ENCODE measurements at regions not wholly inside any gene's neighbourhood (a gene's known extent, or its start where the extent isn't known, plus 50 kb on each side); places are given as distances from the start of the nearest gene placed in this dataset.

- ChIA-PET CTCF (ENCODE audit: partially characterized antibody) (interaction anchor here (0.8 kb wide), 1 partner anchor 51 kb away, joined by 4 read pairs; no protein-coding TSS in a partner anchor), POLR2A (ENCODE audit: partially characterized antibody) (no interaction called here)
- H3K4me3 ChIP-seq (ENCODE audit: extremely low read depth in 1 of 4, insufficient read depth in 2 of 4, low read depth in 3 of 4, low read length in 4 of 4): no peak overlapping the region
- H3K23me2 ChIP-seq (ENCODE audit: low read depth, low read length): no peaks in the 10 kb centered on the region; the same call in 1 of the 2 replicates
- H3K79me1 ChIP-seq (ENCODE audit: low read depth, low read length): no peaks in the 10 kb centered on the region
- no peak overlapping the region for H2BK12ac ChIP-seq (ENCODE audit: low read depth, low read length)
- no peak overlapping the region for H3K4ac ChIP-seq (replicated peaks; ENCODE audit: insufficient read length, low read depth, low read length)
- DNase-seq (ENCODE audit: low read depth in 1 of 2, low spot score in 2 of 2) (no peak), FAIRE-seq (no peak)
- H3K56ac ChIP-seq (replicated peaks; ENCODE audit: insufficient read length, low read depth, low read length): no peak overlapping the region
- H3K9me3 ChIP-seq (ENCODE audit: insufficient read depth in 2 of 2, low read depth in 1 of 2, low read length in 1 of 2): no peaks in the 10 kb centered on the region
- H4K8ac ChIP-seq (ENCODE audit: extremely low read depth, insufficient read depth, low read length): no peak overlapping the region
- WGBS, 2 experiments (ENCODE audit: extremely low coverage in 1 of 2, insufficient coverage in 1 of 2, insufficient read length in 1 of 2, insufficient replicate concordance in 2 of 2, low coverage in 1 of 2, low lambda C conversion rate in 2 of 2, missing lambda C conversion rate in 1 of 2): 88% methylated on average over 1 of the region's 1 CpG; no CpG with 5 or more reads in 1 of the 2 experiments
- H2AFZ ChIP-seq (ENCODE audit: low read length): no peak overlapping the region
- no peaks in the 10 kb centered on the region for H4K20me1 ChIP-seq (replicated peaks in 1 of 2; ENCODE audit: control insufficient read depth in 1 of 2, insufficient read depth in 2 of 2, low read length in 2 of 2)
- no peaks in the 10 kb centered on the region for H3K27me3 ChIP-seq (replicated peaks in 1 of 4; ENCODE audit: control insufficient read depth in 3 of 4, extremely low read depth in 1 of 4, insufficient read depth in 3 of 4, low read length in 3 of 4)
- H3K4me1 ChIP-seq (replicated peaks in 1 of 4; ENCODE audit: control insufficient read depth in 3 of 4, insufficient read depth in 4 of 4, low read length in 3 of 4): peaks cover 0 to 2% (median 0%) of the 10 kb centered on the region in 4 experiments; a peak in 2 of 7 replicates
- no peak overlapping the region for H3K27ac ChIP-seq (ENCODE audit: low read depth, low read length)
- H3K79me2 ChIP-seq (ENCODE audit: control insufficient read depth in 1 of 2, insufficient read depth in 2 of 2, low read length in 2 of 2): no peaks in the 10 kb centered on the region
- H2BK120ac ChIP-seq (replicated peaks; ENCODE audit: low read depth, low read length): no peak overlapping the region
- no peak overlapping the region for H4K5ac ChIP-seq (ENCODE audit: insufficient read length, low read depth, low read length)
- no peak overlapping the region for H3K14ac ChIP-seq (ENCODE audit: insufficient read length)
- H3K9ac ChIP-seq (replicated peaks in 1 of 4; ENCODE audit: extremely low read depth in 1 of 4, low read depth in 3 of 4, low read length in 3 of 4): no peak overlapping the region
- H3K36me3 ChIP-seq (ENCODE audit: control insufficient read depth in 2 of 4, insufficient read depth in 4 of 4, low read length in 3 of 4): no peaks in the 10 kb centered on the region
- no peak overlapping the region for H3K4me2 ChIP-seq (ENCODE audit: insufficient read depth in 1 of 2, low read depth in 2 of 2, low read length in 2 of 2)
- no peak overlapping the region for H4K91ac ChIP-seq (replicated peaks; ENCODE audit: insufficient read length, low read length)
- H2BK20ac ChIP-seq (ENCODE audit: low read length): no peak overlapping the region
- no peak overlapping the region for H3K18ac ChIP-seq (ENCODE audit: extremely low read depth, low read length)
- no peak overlapping the region for H3K23ac ChIP-seq (ENCODE audit: insufficient read length)
- H2AK5ac ChIP-seq (ENCODE audit: low read depth, low read length): no peak overlapping the region
- no peak overlapping the region for H2BK5ac ChIP-seq (ENCODE audit: low read depth, low read length)
- no peak overlapping the region for H2BK15ac ChIP-seq (ENCODE audit: low read length)
- no peak for TF ChIP-seq POLR2AphosphoS5 (IDR thresholded peaks at IDR 0.05; ENCODE audit: low read depth, low read length)
- TF ChIP-seq TCF12 (IDR thresholded peaks at IDR 0.05; ENCODE audit: low read depth, low read length): no peak
- TF ChIP-seq ATF3 (IDR thresholded peaks at IDR 0.05; ENCODE audit: insufficient read depth, low read depth, low read length): no peak
- TF ChIP-seq TBP (IDR thresholded peaks at IDR 0.05; ENCODE audit: low read depth, low read length): no peak
- TF ChIP-seq GABPA (IDR thresholded peaks at IDR 0.05; ENCODE audit: borderline replicate concordance, insufficient read depth, low read length): no peak
- no peak for TF ChIP-seq SP2 (IDR thresholded peaks at IDR 0.05; ENCODE audit: low read length)
- no peak for TF ChIP-seq SIX5 (IDR thresholded peaks at IDR 0.05; ENCODE audit: low read depth, low read length)
- TF ChIP-seq ATF2 (IDR thresholded peaks at IDR 0.05; ENCODE audit: low read length): no peak
- no peak for TF ChIP-seq RBBP5 (IDR thresholded peaks at IDR 0.05; ENCODE audit: borderline replicate concordance, low read depth, low read length)
- no peak for TF ChIP-seq RFX5 (IDR thresholded peaks at IDR 0.05; ENCODE audit: borderline replicate concordance, low read depth, low read length)
- TF ChIP-seq ZNF274 (IDR thresholded peaks at IDR 0.05; ENCODE audit: borderline replicate concordance, extremely low read depth, low read length): no peak
- no peak for TF ChIP-seq PHF8 (conservative IDR thresholded peaks at IDR 0.05; ENCODE audit: low read depth, low read length)
- no peak for TF ChIP-seq JUND (IDR thresholded peaks at IDR 0.05; ENCODE audit: low read length)
These were observed 309.3 kb upstream of the TGFBR2 start for GRCh38 chr3:30297112-30297511.
